H54 (cell line): ENCODE measurements at regions not wholly inside any gene's neighbourhood (a gene's known extent, or its start where the extent isn't known, plus 50 kb on each side); places are given as distances from the start of the nearest gene placed in this dataset.
A peak's percentile ranks its signal among the peaks of the same experiment; 100 is the strongest.

ENCODE experiments used
- DNase-seq: peaks from one replicate; pipeline ENCODE4 v3.0.0; 2011; ENCODE audit warnings: low spot score, mixed read lengths; ENCODE audit not compliant: insufficient read length
- FAIRE-seq: peaks from 3 replicates; lab custom pipeline; 2011; peaks lifted over from hg19 to GRCh38; lab: Jason Lieb, UNC
- POLR2A ChIP-seq: IDR thresholded peaks from 2 replicates; pipeline ENCODE4 v1.6.1; 2011; ENCODE audit warnings: low read depth, mild to moderate bottlenecking, low read length

- no peak for FAIRE-seq
- no peak for TF ChIP-seq POLR2A
- no peak for DNase-seq
These were observed 108.3 kb downstream of the CETN3 start for GRCh38 chr5:90301248-90301647.

GRCh38 chr5:90297045-90297764 lies 112.4 kb downstream of the CETN3 start:
- TF ChIP-seq POLR2A, result no peak
- no peak for FAIRE-seq
- no peak for DNase-seq

DNA sequence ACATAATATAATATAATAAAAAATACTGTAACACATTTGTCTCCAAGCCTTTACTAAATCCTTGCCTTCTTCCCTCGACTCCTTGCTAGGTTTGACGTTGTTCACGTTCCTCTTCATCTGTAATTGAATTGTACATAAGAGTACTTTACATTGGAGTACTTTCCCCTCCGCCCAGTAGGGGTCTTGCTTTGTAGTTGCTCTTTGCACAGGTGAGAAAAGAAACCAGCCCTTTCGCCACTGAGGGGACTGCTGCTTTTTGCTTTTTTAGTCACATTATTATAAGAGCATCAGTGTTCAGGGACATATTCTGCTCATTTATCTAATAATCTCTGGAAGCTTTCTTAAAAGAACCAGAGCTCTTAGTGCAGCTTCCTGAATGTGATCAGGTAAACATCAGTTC lies 115.0 kb downstream of the CETN3 start:
- FAIRE-seq (no peak), DNase-seq (no peak)
- no peak for TF ChIP-seq POLR2A

DNA sequence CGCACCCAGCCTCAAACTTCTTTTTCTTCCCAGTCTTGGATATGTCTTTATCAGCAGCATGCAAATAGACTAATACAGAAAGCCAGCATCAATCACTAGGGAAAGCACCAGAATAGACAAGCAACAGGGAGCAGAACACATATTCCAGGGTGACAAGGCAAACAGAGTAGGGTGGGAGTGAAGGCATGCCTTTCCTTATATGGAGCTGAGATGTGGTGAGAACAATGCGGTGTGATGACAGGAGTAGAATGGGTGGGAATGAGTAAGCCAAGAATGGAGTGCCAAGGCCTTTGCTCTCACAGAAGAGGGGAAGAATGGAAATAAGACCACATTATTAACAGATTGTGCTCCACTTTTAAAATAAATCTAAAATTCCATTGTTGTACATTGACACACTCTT lies 115.6 kb downstream of the CETN3 start:
- peak; percentile 98 for FAIRE-seq
- no peak for TF ChIP-seq POLR2A
- DNase-seq, result peak; percentile 23

GRCh38 chr5:90290648-90291047 lies 118.9 kb downstream of the CETN3 start:
- FAIRE-seq (no peak), DNase-seq (no peak)
- TF ChIP-seq POLR2A, result no peak

DNA sequence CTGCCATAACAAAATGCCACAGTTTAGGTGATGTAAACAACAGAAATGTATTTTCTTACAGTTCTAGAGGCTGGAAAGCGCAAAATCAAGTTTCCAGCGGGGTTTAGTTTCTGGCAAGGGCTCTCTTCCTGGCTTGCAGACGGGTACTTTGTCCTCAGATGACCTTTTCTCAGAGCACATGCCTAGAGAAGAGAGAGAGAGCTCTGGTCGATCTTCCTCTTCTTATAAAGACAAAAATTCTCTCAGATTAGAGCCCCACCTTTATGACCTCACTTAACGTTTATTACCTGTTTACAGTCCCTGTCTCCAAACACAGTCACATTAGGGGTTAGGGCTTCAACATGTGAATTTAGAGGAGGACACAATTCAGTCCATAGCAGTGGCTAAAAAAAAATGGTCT lies 119.7 kb downstream of the CETN3 start:
- no peak for TF ChIP-seq POLR2A
- DNase-seq, result no peak
- FAIRE-seq, result no peak

DNA sequence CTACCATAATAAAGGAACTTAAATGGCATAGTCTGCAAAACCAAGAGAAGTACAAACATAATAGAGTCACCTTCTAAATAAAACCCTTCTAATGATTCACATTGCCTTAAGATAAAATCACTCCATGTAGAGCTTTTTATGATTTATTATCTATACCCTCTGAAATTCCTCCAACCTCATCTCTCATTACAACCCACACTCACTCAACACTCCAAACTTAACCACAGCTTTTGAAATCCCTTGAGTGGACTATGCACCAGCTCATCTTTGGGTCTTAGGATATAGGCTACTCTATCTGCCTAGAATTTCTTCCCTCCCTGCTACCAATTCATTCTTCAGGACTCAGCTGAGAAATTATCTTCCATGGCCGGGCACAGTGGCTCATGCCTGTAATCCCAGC lies 122.5 kb downstream of the CETN3 start:
- FAIRE-seq, result no peak
- no peak for DNase-seq
- no peak for TF ChIP-seq POLR2A

DNA sequence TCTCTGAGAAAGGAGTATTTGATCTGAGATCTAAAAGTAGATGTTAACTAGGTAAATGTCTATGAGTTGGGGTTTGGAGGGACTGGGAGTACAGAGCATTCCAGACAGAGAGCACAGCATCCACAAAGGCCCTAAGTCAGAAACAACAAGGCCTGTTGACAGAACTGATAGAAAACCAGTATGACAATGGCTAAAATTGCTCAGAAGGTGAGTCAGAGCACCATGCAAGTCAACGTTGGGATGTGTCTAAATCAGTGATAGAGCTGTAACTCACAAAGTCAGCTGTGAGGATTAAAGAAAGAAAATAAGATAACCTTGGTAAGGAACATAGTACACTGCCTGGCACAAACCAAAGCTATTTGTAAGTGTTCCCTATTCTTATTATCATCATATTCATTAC lies 124.0 kb downstream of the CETN3 start:
- DNase-seq (no peak), FAIRE-seq (no peak)
- no peak for TF ChIP-seq POLR2A

GRCh38 chr5:90284375-90284774 lies 125.2 kb downstream of the CETN3 start:
- DNase-seq (no peak), FAIRE-seq (no peak)
- TF ChIP-seq POLR2A, result no peak

- DNase-seq, result no peak
- no peak for TF ChIP-seq POLR2A
- no peak for FAIRE-seq
These were observed 130.5 kb downstream of the CETN3 start for GRCh38 chr5:90279091-90279490.

DNA sequence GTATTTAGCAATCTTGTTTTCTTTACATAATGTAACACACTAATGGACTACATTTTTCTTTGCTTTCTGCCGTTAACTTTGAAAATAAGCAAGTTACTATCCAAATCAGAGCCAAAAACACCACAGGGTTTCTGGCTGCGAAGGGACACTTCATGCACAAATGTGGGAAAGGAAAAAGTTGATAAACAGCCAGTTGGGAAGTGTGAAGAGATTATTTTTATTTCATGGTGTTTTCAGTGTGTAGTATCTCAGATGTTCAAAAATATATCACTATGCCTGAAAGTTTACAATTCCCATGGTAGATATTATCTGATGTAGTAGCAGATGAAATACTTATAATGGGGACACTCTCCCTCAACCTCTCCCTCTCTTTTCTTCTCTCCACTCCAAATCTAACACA lies 135.3 kb downstream of the CETN3 start:
- TF ChIP-seq POLR2A, result no peak
- DNase-seq, result no peak
- FAIRE-seq, result no peak

GRCh38 chr5:90267646-90268045 lies 141.9 kb downstream of the CETN3 start:
- DNase-seq (no peak), FAIRE-seq (no peak)
- no peak for TF ChIP-seq POLR2A

GRCh38 chr5:90265545-90265857 lies 144.1 kb downstream of the CETN3 start:
- TF ChIP-seq POLR2A, result no peak
- no peak for FAIRE-seq
- DNase-seq, result no peak

DNA sequence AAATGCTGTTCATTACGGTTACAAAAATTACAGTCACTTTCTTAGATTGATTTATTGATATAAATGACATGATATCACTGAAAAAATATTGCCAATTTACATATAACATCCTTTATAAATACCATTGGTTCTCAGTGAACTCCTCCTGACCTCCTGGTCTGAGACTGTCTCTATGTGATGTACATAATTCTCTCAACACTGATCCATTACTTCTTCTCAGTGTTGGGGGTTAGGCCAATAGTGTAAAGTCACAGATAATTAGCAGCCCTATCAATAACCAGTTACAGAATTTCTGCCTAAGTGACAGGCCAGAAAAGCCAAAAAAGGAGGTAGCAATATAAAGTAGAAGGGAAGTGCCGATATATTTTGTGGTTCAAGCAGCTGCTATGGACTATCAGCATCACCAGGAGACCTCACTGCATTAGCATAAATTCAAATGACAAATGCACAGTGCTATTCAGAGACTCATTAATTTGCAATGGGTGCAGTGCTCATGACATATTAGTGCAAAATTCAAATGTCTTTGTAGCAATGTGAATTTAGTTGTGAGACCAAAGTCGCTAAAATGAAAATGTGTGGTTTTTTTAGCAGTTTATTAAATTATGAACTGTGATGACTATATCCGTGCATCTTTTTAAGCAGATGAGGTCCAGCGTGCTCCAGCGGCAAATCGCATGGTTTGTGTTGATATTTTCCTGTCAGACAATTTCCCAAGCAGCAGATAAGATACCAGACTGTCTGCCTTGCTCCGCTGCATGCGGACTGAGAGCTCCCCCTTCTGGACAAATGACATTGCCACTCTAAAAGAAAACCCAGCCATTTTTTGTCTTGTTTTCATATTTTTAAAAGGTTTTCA lies 144.6 kb downstream of the CETN3 start:
- peak; percentile 4 for DNase-seq
- FAIRE-seq, result peak; percentile 84
- TF ChIP-seq POLR2A, result no peak

DNA sequence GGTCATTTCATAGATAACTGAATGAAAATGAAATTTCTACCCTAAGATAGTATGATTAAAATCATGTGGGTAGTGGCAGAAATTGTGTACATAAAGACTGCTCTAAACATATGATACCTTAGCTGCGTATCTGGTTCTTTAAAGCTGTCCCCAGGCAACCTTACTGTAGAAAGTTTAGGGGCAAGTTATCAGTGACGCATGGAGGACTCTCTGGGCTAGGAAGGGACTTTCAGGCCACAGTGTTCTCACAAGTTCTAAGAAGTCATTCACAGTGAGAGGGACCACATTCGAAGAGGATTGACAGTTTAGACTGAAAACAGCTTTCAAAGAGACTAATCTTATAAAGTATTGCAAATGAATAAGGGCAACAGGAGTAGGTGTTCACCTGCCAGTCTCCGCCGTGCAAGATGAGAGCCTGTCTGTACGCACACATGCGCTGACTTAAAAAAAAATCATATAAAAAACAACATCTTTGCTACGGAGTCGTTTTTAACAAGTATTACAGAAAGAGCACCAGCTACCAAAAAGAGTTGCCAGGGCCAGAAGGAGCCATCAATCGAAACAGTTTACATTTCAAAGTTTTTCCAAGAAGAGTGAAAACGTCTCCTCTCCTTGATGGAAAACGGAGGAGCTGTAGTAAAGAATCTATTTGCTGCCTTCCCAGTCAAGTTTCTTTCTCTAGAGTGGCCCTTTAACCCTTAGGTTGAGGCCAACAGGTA lies 146.3 kb downstream of the CETN3 start:
- FAIRE-seq (no peak), DNase-seq (no peak)
- TF ChIP-seq POLR2A, result no peak
